GM19240 (cell line): ENCODE measurements at regions not wholly inside any gene's neighbourhood (a gene's known extent, or its start where the extent isn't known, plus 50 kb on each side); places are given as distances from the start of the nearest gene placed in this dataset.
A peak's percentile ranks its signal among the peaks of the same experiment; 100 is the strongest.

Experiments used
- DNase-seq: peaks from one replicate; pipeline ENCODE4 v3.0.0; 2011; ENCODE audit warnings: low spot score; ENCODE audit not compliant: insufficient read length

GRCh38 chr11:116643521-116643920 lies 129.3 kb downstream of the BUD13 start:
- DNase-seq = no peak

- DNase-seq = no peak
Measured at GRCh38 chr11:116642902-116643301, 129.9 kb downstream of the BUD13 start.

- DNase-seq = no peak
Measured at GRCh38 chr11:116642481-116642880, 130.3 kb downstream of the BUD13 start.

GRCh38 chr11:116641561-116642045 lies 131.2 kb downstream of the BUD13 start:
- peak; percentile 45 for DNase-seq

GRCh38 chr11:116640641-116641402 lies 132.0 kb downstream of the BUD13 start:
- no peak for DNase-seq

- DNase-seq = no peak
Measured at GRCh38 chr11:116638463-116638862, 134.3 kb downstream of the BUD13 start.

GRCh38 chr11:116637766-116638165 lies 135.0 kb downstream of the BUD13 start:
- DNase-seq = no peak

GRCh38 chr11:116636341-116636929 lies 136.4 kb downstream of the BUD13 start:
- no peak for DNase-seq

- DNase-seq = no peak
Measured at GRCh38 chr11:116631201-116631600, 141.6 kb downstream of the BUD13 start.

GRCh38 chr11:116618461-116618860 lies 154.3 kb downstream of the BUD13 start:
- DNase-seq = no peak

- no peak for DNase-seq
Measured at GRCh38 chr11:116615211-116615865, 157.4 kb downstream of the BUD13 start.

- DNase-seq = no peak
Measured at GRCh38 chr11:116614306-116615210, 158.2 kb downstream of the BUD13 start.

- no peak for DNase-seq
Measured at GRCh38 chr11:116613206-116613875, 159.4 kb downstream of the BUD13 start.

- DNase-seq = no peak
Measured at GRCh38 chr11:116611998-116612620, 160.7 kb downstream of the BUD13 start.

GRCh38 chr11:116610190-116610589 lies 162.6 kb downstream of the BUD13 start:
- no peak for DNase-seq

- no peak for DNase-seq
Measured at GRCh38 chr11:116607027-116607426, 165.8 kb downstream of the BUD13 start.

GRCh38 chr11:116605543-116606459 lies 167.0 kb downstream of the BUD13 start:
- peak; percentile 23 for DNase-seq

GRCh38 chr11:116603728-116604323 lies 169.0 kb downstream of the BUD13 start:
- no peak for DNase-seq

- no peak for DNase-seq
Measured at GRCh38 chr11:116602637-116602942, 170.2 kb downstream of the BUD13 start.
